ENCODE measurements at regions not wholly inside any gene's neighbourhood (a gene's known extent, or its start where the extent isn't known, plus 50 kb on each side); places are given as distances from the start of the nearest gene placed in this dataset.

DNA sequence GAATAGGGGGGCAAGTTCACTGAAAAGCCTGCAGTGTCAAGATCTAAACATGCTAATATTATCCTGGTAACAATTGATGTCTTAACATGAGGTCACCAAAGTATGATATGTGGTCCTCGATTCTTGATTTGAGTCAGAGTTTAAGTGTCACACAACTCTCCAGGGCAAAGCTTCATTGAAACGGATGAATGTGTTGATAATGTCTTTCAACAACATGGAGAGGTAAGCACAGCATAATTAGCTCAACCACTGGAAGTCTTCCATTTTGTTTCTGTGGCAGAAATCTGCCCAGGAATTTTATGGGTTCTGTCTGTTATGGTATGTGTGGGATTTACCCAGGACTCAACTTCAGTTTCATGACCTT is 591.5 kb downstream of the ZNF385D start:
- no peak for TF ChIP-seq EP300 (conservative IDR thresholded peaks at IDR 0.05; ENCODE audit: poor library complexity, severe bottlenecking)
- TF ChIP-seq TAF1 (IDR thresholded peaks at IDR 0.05; ENCODE audit: low read depth): no peak
- no peak for TF ChIP-seq RAD21 (conservative IDR thresholded peaks at IDR 0.05)

Measured in neural cell (in vitro differentiated cells).